ENCODE measurements at regions not wholly inside any gene's neighbourhood (a gene's known extent, or its start where the extent isn't known, plus 50 kb on each side); places are given as distances from the start of the nearest gene placed in this dataset.

- Mint-ChIP-seq H3K27ac (ENCODE audit: unreplicated experiment) (no peak overlapping the region), H3K9me3 (ENCODE audit: low read depth) (no peaks in the 10 kb centered on the region), H3K4me1 (ENCODE audit: low read depth) (peaks cover 9% of the 10 kb centered on the region), H3K36me3 (ENCODE audit: low read depth) (peaks cover 19% of the 10 kb centered on the region), H3K27me3 (ENCODE audit: low read depth) (no peaks in the 10 kb centered on the region), H3K4me3 (ENCODE audit: unreplicated experiment) (no peak overlapping the region)
- DNase-seq (ENCODE audit: low spot score), result no peak
- no peak for TF ChIP-seq CTCF (IDR thresholded peaks at IDR 0.05)
Measured at GRCh38 chr2:120959426-120959825, 223.8 kb downstream of the GLI2 start.

GRCh38 chr2:120960770-120961366 is 225.2 kb downstream of the GLI2 start:
- no peaks in the 10 kb centered on the region for H3K27me3 Mint-ChIP-seq (ENCODE audit: low read depth)
- TF ChIP-seq CTCF (IDR thresholded peaks at IDR 0.05), result no peak

GRCh38 chr2:120961396-120961795 is 225.7 kb downstream of the GLI2 start:
- no peak overlapping the region for H3K27ac Mint-ChIP-seq (ENCODE audit: unreplicated experiment)
- peaks cover 20% of the 10 kb centered on the region for H3K36me3 Mint-ChIP-seq (ENCODE audit: low read depth)
- H3K9me3 Mint-ChIP-seq (ENCODE audit: low read depth), result no peaks in the 10 kb centered on the region
- H3K4me1 Mint-ChIP-seq (ENCODE audit: low read depth), result peaks cover 6% of the 10 kb centered on the region
- no peak for TF ChIP-seq CTCF (IDR thresholded peaks at IDR 0.05)
- DNase-seq (ENCODE audit: low spot score), result no peak
- H3K27me3 Mint-ChIP-seq (ENCODE audit: low read depth), result no peaks in the 10 kb centered on the region
- no peak overlapping the region for H3K4me3 Mint-ChIP-seq (ENCODE audit: unreplicated experiment)

More at GRCh38 chr2:120960770-120961366, 225.2 kb downstream of the GLI2 start:
- no peak for DNase-seq (ENCODE audit: low spot score)
- no peaks in the 10 kb centered on the region for H3K9me3 Mint-ChIP-seq (ENCODE audit: low read depth)
- peaks cover 17% of the 10 kb centered on the region for H3K36me3 Mint-ChIP-seq (ENCODE audit: low read depth)
- H3K27ac Mint-ChIP-seq (ENCODE audit: unreplicated experiment), result no peak overlapping the region
- H3K4me3 Mint-ChIP-seq (ENCODE audit: unreplicated experiment), result no peak overlapping the region
- peaks cover 6% of the 10 kb centered on the region for H3K4me1 Mint-ChIP-seq (ENCODE audit: low read depth)

- H3K4me3 Mint-ChIP-seq (ENCODE audit: unreplicated experiment), result no peak overlapping the region
- H3K27me3 Mint-ChIP-seq (ENCODE audit: low read depth), result no peaks in the 10 kb centered on the region
- no peak for TF ChIP-seq CTCF (IDR thresholded peaks at IDR 0.05)
- H3K9me3 Mint-ChIP-seq (ENCODE audit: low read depth), result no peaks in the 10 kb centered on the region
- H3K36me3 Mint-ChIP-seq (ENCODE audit: low read depth), result peaks cover 18% of the 10 kb centered on the region
- H3K4me1 Mint-ChIP-seq (ENCODE audit: low read depth), result peaks cover 6% of the 10 kb centered on the region
- H3K27ac Mint-ChIP-seq (ENCODE audit: unreplicated experiment), result no peak overlapping the region
- DNase-seq (ENCODE audit: low spot score), result no peak
Measured at GRCh38 chr2:120963997-120964705, 228.5 kb downstream of the GLI2 start.

GRCh38 chr2:120964819-120965218 is 229.2 kb downstream of the GLI2 start:
- Mint-ChIP-seq H3K27ac (ENCODE audit: unreplicated experiment) (no peak overlapping the region), H3K36me3 (ENCODE audit: low read depth) (peaks cover 23% of the 10 kb centered on the region), H3K9me3 (ENCODE audit: low read depth) (no peaks in the 10 kb centered on the region), H3K4me3 (ENCODE audit: unreplicated experiment) (no peak overlapping the region), H3K4me1 (ENCODE audit: low read depth) (peaks cover 6% of the 10 kb centered on the region), H3K27me3 (ENCODE audit: low read depth) (no peaks in the 10 kb centered on the region)
- no peak for DNase-seq (ENCODE audit: low spot score)
- no peak for TF ChIP-seq CTCF (IDR thresholded peaks at IDR 0.05)
